Suprapubic skin (tissue), 3 donors: ENCODE measurements at regions not wholly inside any gene's neighbourhood (a gene's known extent, or its start where the extent isn't known, plus 50 kb on each side); places are given as distances from the start of the nearest gene placed in this dataset.

Experiments
- EP300 ChIP-seq: sonication (generic); formaldehyde crosslinking; IDR thresholded peaks from one replicate; pipeline ENCODE4 v1.6.1; 2017; ENCODE audit warnings: antibody characterized with exemption
- POLR2A ChIP-seq, 2 donors: fragments of 450-650 bp; IDR thresholded peaks; one replicate each; pipeline ENCODE4 v1.6.1; 2017; ENCODE audit warnings: antibody characterized with exemption in 2 of 2, mild to moderate bottlenecking in 2 of 2, moderate library complexity in 2 of 2
- TF ChIP-seq, protein P1 (sequence below), 2 donors: fragments of 200-600 bp in 1 of 2; fragments of 450-650 bp in 1 of 2; sonication (generic) in 1 of 2; IDR thresholded peaks; one replicate each; pipeline ENCODE4 v1.5.1; 2016 to 2019; ENCODE audit warnings: antibody characterized with exemption in 2 of 2, mild to moderate bottlenecking in 1 of 2, moderate library complexity in 1 of 2

DNA sequence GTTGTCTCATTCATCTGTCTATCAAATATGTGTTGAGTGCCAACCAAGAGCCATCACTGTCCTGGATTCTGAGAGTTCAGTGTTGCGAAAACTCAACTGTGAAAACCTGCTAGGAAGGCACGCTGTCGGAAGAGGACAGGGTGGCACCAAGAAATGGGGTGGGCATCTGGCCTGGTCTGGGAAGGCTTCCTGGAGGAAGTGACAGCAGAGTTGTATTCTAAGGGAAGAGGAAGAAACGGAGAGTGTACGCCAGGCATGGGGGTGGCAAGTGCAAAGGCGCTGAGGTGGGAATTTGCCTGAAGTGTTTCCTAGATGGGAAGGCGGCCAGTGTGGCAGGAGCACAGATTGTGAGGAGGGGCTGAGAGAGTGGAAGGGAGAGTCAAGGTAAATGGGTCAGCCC lies 91.2 kb downstream of the ANKRD60 start:
- TF ChIP-seq POLR2A (IDR thresholded peaks at IDR 0.05) (no peak), EP300 (no peak)
- TF ChIP-seq, protein P1, sequence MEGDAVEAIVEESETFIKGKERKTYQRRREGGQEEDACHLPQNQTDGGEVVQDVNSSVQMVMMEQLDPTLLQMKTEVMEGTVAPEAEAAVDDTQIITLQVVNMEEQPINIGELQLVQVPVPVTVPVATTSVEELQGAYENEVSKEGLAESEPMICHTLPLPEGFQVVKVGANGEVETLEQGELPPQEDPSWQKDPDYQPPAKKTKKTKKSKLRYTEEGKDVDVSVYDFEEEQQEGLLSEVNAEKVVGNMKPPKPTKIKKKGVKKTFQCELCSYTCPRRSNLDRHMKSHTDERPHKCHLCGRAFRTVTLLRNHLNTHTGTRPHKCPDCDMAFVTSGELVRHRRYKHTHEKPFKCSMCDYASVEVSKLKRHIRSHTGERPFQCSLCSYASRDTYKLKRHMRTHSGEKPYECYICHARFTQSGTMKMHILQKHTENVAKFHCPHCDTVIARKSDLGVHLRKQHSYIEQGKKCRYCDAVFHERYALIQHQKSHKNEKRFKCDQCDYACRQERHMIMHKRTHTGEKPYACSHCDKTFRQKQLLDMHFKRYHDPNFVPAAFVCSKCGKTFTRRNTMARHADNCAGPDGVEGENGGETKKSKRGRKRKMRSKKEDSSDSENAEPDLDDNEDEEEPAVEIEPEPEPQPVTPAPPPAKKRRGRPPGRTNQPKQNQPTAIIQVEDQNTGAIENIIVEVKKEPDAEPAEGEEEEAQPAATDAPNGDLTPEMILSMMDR (IDR thresholded peaks at IDR 0.05) = no peak
